ENCODE measurements at regions not wholly inside any gene's neighbourhood (a gene's known extent, or its start where the extent isn't known, plus 50 kb on each side); places are given as distances from the start of the nearest gene placed in this dataset.

DNA sequence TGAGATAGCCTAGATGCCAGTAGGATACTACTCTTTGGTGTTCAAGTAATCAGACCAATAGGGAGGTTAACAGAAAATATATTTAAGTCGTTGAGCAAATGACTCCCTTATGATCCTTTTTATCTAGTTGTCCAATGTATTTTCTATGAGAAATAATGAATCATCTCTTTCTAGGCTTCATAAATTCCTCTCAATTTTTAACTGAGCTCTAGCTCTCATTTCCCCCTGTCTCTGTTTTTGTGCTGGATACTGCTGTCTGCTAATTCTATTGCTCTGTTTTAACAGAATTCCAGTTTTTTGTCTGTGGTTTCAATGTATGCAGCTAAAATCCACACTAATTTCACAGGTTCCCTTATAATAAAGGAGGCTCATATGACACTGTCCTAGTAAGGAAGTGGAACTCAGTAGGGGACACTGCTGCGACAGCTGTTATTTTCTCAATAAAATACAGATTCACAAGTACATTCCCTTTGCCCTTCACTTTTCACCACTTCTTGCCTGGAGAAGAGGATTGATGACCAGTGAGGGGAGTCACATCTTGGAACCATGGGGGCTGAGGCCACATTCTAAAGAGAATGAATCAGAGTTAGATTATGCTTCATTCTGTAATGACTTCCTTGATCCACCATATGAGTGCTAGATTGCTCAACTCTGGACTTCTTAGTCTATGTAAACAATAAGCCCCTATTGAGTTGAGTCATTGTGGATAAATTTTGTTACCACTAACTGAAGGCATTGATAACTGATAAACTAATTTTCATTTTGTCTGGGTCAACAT lies 558.7 kb upstream of the KCNMB2 start:
- no peak for DNase-seq

DNA sequence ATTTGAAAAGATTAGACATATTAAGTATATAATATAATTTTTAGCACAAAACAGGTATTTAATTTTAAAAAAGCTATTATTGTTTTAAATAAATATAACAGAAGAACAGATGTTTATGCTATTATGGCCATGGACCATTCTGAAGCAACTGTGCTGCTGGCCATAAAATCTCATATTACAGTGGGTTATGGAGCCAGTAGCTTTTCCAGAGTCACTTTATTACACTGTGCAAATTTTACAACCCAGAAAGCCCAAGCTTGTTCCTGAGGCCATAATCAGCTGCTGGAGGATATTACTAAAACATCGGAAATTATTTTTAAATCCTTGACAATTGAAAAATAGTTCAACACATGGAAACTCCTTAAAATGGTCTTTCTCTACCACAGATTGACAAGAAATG lies 557.3 kb upstream of the KCNMB2 start:
- no peak for DNase-seq

DNA sequence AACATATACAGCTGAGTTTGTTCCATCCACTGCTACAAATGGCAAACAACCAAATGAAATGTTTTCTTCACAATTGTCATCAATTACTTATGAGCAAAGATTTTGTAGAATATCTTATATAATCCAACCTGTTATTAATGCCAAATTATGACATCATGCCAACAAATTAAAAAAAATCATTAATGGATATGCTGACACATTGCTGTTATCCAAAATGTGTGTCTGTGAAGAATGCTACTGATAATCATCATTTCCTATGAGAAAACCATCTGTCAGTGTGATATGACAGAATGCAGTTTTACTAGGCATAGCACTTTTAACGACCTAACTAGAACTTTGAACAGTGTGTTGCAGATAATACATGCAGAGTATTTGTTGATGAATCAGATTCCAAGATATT lies 556.5 kb upstream of the KCNMB2 start:
- DNase-seq: no peak

DNA sequence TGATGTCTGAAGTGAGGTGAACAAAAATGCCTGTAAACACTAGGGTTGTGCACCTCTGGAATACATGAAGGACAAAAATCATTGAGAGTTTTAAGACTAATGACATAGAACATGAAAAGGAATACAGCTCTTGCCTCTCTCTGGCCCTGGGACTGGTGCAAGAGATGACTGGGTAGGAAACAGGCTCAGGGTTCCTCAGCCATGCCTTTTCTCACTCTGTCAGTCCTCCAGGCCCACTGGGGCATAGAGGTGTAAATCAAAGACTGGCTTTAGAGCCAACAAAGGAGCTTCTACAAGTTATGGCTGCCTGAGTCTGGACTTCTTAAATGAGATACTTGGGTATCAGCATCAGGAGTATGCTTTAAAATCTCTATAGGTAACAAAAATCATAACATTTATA lies 554.7 kb upstream of the KCNMB2 start:
- DNase-seq: no peak

DNA sequence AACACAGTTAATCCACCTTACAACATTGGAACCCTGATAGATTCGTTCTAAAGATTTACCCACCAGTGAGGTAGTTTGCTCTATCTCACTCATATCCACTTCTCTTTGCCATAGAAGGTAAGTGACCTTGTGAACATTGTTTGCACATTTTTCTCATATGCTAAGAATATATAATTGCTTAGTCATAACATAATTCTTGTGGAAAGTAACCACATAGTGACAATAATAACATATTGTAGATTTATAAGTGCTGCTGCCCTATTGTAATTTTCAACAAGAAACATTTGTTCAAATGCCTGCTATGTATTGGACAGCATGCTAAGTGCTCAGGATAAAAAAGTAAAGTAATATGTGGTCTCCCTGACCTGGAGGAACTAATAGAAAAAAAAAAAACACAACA lies 554.2 kb upstream of the KCNMB2 start:
- DNase-seq: no peak

DNA sequence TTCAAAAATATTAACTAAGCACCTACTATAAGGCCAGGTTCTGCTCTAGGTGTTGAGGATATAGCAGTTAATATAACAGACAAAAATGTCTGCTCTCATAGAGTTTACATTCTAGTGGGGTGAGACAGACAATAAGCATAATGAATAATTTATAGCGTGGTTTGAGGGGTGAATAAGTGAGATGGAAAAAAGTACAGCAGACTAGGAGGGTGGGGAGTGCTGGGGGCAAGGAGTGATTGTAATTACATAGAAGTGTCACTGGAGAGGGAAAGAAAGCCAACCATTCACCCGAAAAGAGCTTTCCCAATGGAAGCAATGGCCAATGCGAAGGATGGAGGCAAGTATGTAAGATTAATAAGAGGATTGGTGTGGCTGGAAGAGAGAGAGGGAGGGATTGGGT lies 552.9 kb upstream of the KCNMB2 start:
- DNase-seq: no peak

DNA sequence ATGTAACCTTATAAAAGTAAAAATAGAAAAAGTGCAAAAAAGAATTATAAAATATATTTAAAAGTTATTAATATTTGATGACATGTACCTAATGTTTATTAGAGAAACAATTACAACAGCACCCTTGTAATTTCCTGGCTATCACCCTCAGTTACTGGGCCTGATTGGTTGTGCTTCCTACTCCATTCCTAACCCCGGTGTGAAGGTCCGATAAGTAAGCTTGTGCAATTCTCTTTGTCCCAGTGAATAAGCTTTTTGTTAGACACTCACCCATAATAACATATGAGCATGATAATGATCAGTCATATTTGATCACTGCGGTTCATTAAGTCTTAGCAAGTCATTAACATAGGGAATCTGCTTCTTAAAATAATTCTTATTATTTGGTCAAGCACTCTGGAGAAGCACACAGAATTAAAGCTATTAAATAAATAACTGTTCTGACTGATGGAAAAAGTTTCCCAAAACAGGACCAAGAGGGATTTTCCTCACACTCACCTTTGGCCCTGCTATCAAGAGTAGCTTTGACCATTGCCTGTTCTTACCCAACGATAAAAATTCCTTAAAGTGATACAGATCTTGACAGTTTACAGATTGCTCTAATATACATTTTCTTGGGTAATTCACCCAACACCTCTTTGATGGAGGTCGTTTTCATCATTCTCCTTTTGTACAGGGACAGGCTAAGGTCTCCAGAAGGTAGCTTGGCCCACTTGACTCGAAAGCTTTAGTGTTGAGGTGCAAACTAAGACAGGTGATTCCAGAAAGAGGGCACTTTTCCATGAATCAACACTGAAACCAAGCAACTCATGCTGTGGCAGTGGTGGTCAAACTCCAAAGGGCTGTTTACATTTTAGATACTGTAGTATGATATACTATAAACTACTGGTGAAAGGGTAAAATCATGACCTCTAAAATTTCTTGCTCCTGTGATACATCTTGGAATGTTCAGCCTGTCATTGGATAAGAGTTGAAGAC lies 543.0 kb upstream of the KCNMB2 start:
- no peak for DNase-seq

DNA sequence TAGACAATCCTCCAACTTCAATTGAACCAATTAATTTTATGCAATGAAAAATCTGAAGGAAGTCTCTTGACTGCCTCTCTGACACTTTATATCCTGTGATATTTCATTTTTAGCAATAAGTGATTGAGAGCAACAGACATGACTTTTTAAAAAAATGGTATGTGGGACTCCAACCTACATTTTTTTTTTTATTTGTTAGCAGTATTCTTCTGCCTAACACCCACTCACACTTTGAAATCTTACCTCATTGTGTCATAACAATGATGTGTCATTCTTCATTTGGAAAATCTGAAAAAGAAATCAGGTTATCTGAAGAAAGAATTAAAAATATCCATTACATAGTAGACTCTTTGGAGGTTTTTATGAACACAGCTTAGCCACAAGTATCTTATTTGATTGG lies 541.3 kb upstream of the KCNMB2 start:
- DNase-seq: no peak

DNA sequence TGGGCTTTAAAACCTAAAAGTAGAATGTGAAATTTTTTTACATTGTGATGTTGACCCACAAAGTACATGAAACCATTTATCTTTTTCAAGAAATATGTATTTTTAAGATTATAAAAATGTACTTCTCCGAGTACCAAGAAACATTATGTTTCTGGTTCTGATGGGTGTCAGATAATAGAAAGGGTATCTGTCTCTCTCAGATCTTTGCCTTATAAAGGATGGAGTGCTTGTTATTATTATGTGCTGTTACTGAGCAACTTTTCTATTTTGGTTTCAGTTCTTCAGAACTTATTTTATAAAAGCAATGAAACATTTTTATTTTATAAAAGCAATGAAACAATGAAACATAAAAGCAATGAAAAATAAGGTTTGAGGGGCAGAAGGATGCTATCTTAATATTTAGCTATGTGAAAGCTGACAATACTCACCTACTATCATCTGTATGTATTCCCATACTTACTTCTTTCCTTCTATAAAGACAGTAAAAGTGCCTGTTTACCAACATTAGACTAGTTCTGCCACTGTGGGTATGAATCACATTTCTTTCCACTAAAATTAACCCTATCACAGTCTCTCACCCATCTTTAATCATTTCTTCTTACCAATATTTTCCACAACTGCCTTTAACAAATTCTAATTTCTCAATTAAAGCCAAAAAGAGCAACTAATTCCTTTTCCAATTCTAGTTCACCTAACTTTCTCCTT lies 540.7 kb upstream of the KCNMB2 start:
- DNase-seq: no peak

DNA sequence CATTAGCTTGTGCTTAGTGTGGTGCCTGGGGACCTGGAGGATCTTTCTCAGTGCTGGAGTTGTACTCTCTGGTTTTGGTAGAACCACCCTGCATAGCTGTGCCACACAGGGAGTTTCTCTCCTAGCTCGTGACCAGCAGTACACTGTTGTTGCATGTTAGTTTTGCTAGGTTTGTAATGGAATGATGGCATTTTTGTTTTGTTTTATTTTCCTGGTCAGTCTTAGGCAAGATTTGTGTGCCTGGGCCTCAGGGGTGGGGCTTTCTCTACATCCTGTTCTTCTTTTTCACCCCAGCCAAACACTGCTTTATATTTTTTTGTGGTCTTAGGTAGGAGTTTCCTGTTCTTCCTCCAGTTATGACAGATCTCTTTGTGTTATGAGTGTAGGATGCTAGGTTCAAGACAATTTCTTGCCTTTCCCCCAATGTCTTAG lies 534.5 kb upstream of the KCNMB2 start:
- DNase-seq: no peak

DNA sequence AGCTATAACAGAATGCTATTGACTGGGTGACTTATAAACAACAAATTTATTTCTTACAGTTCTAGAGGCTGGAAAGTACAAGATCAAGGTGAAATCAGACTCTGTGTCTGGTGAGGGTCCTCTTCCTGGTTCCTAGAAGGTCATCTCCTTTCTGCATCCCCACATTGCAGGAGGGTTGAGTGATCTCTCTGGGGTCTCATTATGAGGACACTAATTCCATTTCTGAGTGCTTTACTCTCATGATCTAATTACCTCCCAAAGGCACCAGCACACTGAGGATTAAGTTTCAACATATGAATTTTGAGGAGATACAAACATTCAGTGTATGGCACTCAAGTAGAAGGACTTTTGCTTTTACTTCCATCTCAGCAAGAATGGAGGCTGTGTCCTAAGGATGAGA lies 534.1 kb upstream of the KCNMB2 start:
- no peak for DNase-seq

DNA sequence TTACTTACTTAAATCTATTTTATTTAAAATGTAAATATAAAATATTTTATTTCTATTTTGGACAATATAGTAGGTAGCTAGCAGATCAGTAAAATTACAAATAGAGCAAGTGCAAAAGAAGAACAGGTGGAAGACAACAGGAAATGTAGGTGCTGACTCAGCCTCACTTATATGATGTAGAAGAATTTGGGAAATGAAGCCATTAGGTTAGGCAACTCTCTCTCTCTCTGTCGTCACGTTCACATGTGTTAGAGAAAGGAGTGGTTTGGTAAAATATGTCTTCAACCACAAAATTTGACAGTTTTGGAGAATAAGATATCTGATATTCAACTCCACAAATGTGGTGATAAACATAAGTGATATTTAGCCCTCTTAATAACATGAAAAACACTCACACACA lies 532.5 kb upstream of the KCNMB2 start:
- DNase-seq: no peak

DNA sequence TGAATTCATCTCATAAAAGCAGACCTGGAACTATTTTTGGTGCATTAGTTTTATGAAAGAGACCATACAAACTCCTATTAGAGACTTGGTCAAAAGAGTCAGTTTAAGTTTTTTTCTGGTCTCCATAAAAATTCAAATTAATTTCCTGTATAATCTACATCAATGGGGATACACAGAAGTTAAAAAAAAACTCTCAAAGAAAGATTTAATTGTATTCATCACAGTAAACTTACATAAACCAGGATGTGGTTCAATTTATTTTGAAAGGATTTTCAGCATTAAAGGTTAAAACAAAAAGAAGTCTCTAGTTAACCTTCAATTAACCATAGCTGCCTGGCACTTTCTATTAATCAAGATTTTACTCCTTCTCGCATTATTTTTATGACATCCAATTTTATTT lies 530.3 kb upstream of the KCNMB2 start:
- no peak for DNase-seq

DNA sequence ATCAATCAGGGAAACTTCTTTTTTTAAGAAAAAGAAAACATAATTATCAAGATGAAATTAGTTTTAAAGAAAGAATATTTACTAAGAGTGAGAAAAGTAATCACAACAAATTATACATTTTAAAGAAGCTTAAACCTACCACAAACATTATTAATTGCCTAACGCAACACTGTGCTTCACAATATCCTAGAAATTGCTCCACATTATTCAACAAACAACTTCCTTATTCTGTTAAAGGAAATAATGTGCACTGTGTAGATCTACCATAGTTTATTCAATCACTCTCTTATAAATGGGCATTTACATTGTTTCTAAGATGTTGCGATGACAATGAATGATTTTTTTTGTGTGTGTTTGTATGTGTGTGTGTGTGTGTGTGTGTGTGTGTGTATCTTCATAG lies 525.9 kb upstream of the KCNMB2 start:
- no peak for DNase-seq

DNA sequence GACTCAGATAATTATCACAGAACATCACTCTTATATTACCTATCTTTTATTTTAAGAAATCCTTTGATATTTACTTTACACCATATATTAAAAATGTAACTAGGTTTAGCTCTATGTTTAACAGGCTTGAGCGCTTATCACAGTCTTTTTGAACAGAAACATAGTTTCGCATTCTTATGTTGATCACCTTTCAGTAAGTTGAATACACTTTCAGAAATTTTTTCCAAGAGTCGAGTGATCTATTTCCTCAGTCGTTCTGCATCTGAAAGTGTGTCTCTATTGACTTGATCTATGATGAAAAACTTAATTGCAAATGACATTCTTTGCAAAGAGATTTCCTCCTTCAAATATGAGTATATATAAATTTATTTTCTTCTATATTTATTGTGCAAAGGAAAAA lies 516.6 kb upstream of the KCNMB2 start:
- DNase-seq: no peak

DNA sequence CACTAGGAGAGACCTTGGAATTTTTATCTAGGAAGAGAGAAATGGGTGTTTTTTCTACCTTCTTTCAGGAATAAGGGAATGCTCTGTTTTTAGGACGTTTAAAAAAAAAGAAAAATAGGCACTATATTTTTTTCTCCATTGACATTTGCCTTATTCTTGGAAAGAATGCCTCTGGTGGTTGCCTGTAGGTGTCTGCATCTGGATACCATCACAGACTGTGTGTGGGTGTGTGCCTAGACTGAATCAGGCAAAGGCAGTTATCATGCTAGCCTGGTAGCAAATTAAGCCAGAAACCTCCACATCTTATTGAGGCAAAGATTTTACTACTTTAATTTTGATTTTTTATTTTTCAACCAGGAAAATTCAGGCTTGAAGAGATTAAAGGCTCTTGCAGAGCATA lies 513.6 kb upstream of the KCNMB2 start:
- no peak for DNase-seq

DNA sequence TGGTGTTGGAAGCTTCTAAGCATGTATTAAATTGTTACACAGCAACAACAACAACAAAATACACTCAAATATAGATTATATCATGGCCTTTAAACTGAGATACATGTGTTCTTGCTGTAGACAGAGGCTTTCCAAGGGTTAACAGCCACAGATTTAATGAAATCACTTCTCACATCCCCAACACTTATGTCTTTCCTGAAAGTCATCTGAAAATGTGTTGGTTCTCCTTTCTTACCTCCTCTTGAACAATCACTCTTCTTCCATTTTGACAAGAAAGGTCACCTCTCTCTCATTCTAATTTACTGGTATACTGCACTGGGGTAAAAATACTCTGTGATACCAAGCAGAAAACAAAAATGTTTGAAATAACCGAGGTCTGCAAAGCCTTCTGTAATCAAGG lies 507.3 kb upstream of the KCNMB2 start:
- no peak for DNase-seq

DNA sequence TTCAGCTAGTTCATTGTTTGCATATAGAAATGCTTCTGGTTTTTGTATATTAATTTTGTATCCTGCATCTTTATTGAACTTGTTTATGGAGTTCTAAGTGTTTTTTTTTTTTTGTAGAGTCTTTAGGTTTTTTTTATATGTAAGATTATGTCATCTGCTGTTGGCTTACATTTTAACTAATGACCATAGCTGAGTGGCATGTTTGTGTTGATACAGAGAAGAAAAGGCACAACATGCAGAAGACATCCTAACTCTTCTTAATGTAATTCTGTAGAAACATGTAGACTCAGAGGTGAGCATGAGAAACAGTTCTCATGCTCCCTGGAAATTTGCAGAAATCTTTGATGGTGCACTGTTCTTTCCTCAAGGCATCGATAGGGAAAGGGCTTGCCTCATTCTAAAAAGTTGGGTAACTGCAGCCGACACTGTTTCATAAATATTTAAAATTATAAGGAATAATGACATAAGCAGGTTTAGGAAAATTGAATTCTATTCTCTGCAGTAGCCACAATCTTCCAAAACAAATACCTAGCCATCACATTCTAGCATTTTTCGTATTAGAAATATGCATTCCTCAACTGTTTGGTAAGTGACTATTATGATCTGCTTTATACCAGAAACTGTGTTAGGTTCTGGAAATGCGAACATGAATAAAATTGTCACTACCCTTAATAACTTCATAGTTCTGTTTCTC lies 499.6 kb upstream of the KCNMB2 start:
- DNase-seq: no peak

DNA sequence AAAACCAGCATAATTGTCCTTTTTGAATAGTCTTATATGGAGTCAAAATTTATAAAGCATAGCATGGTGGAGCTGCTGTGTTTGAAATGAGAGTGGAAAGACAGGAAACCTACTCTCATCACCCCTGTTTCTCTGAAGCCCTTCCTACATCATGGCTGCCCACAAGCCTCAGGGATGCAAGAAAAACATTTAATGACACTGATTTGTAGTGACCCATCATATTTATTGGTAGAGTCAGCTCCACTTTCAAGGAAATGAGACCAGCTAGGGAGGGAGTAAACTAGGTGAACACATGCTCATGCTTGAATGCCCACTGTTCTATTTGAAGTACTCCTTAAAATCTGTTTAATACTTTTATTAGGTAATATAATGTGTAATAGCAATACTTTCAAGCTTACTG lies 494.3 kb upstream of the KCNMB2 start:
- DNase-seq: no peak

DNA sequence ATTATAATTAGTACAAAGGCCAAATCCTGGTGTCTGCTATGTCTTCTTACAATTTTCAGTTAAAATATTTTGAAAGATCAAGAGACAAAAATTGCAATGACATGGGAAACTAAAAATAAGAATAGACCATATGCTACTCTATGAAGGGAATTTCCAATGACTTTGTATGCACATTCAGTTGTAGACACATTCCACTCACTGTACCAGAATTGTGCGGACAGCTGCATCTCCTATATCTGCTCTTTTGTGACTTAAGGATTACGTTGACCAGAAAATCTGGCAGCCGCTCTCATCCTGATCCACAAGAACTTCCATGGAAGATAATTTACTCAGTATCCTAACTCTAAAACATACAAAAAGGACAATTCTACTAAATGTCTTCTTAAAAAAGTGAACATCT lies 493.9 kb upstream of the KCNMB2 start:
- no peak for DNase-seq

DNA sequence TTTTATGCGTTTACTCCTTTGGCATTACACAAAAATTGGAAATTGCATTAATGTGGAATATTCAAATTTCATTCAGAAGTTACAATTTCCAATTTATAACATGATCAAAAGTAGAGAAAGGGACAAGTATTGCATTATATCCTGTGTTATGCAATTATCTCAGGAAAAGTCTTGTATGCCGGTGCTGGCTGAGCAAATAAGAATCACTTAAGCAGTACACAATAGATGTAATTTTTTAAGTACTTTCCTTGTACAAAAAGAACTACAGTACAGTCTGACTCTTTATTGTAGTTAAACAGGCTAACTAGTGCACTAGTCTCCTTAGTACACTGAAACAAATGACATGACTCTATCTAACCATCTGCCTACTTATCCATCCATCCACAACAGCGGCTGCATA lies 493.2 kb upstream of the KCNMB2 start:
- DNase-seq: no peak

DNA sequence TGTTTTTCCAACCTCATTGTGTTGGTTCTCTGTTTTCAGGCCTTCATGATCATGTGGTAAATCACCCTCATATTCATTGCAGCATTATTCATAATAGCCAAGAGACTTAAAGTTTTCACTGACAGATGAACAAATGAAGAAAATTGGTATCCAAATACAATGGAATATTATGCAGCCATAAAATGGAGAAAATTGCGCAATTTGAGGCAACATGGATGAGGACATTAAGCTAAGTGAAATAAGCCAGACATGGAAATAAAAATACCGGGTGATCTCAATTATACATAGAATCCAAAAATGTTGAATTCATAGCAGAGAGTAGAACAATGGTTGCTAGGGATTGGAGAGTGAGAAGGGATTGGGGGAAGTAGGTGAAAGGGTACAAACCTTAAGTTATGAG lies 491.9 kb upstream of the KCNMB2 start:
- DNase-seq: no peak

DNA sequence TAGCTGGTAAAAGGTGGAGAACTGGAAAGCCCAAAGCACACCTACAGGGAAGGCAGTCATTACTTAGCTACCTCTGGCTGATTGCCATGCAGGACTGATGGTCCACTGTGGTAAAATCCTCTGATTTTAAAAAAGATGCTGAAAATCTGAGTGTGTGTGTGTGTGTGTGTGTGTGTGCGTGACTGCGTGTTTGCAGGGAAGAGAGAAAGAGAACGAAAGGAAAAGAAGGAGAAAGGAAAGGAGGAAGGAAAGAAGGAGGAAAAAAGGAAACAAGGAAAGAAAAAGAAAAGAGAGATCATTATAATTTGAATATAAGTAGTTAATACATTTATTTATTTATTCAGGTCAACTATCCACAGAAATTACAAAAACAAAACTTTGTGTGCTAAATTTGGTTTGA lies 488.7 kb upstream of the KCNMB2 start:
- no peak for DNase-seq

Measured in activated CD4-positive, alpha-beta T cell treated with anti-CD3 and anti-CD28 coated beads for 4 hours (primary cell).